Testis (tissue), 2 donors: ENCODE measurements at regions not wholly inside any gene's neighbourhood (a gene's known extent, or its start where the extent isn't known, plus 50 kb on each side); places are given as distances from the start of the nearest gene placed in this dataset.
"Not testable (repeated sequence)": the region's sequence is repeated elsewhere in the genome, so short reads cannot be mapped to it uniquely, and the experiment has no call there.

Source experiments
- CTCF ChIP-seq, 3 experiments: fragments of 450-650 bp in 2 of 3; fragments of 200-600 bp in 1 of 3; sonication (generic) in 1 of 3; IDR thresholded peaks; one replicate each; pipeline ENCODE4 v1.5.1; 2016 to 2019; ENCODE audit warnings: antibody characterized with exemption in 3 of 3, mild to moderate bottlenecking in 2 of 3, moderate library complexity in 1 of 3
- POLR2A ChIP-seq: fragments of 450-650 bp; IDR thresholded peaks from one replicate; pipeline ENCODE4 v1.6.1; 2017; ENCODE audit warnings: antibody characterized with exemption, mild to moderate bottlenecking, moderate library complexity

GRCh38 chr1:19550437-19550836, 65.1 kb upstream of the CAPZB start:
- TF ChIP-seq CTCF (IDR thresholded peaks at IDR 0.05); POLR2A: not testable (repeated sequence)
